Calu3 (cell line): ENCODE measurements at regions not wholly inside any gene's neighbourhood (a gene's known extent, or its start where the extent isn't known, plus 50 kb on each side); places are given as distances from the start of the nearest gene placed in this dataset.
A peak's percentile ranks its signal among the peaks of the same experiment; 100 is the strongest.

ENCODE experiments used
- BruUV-seq: library from RNA; stranded (reverse); fragments of 400-500 nt; replicated peaks from 2 replicates; lab custom pipeline; 2021; lab: Mats Ljungman, UMichigan
- CTCF ChIA-PET: fragments of 300-600 bp; sonication (Branson Sonifier 250); formaldehyde crosslinking; loops from one replicate; lab custom pipeline; 2022; ENCODE audit warnings: antibody characterized with exemption; lab: Charles Lee
- DNase-seq: peaks from one replicate; pipeline ENCODE4 v3.0.0; 2022
- H3K27ac Mint-ChIP-seq: one replicate; pipeline ENCODE4 v1.8.0; 2022; ENCODE audit warnings: mixed read lengths; ENCODE audit not compliant: unreplicated experiment
- H3K27me3 Mint-ChIP-seq: one replicate; pipeline ENCODE4 v1.8.0; 2022; ENCODE audit warnings: mixed read lengths; ENCODE audit not compliant: unreplicated experiment
- H3K36me3 Mint-ChIP-seq: one replicate; pipeline ENCODE4 v1.8.0; 2022; ENCODE audit warnings: mild to moderate bottlenecking, moderate library complexity, mixed read lengths; ENCODE audit not compliant: insufficient read depth, unreplicated experiment
- H3K4me1 Mint-ChIP-seq: one replicate; pipeline ENCODE4 v1.8.0; 2022; ENCODE audit warnings: mild to moderate bottlenecking, low read depth, mixed read lengths; ENCODE audit not compliant: unreplicated experiment
- H3K4me3 Mint-ChIP-seq: one replicate; pipeline ENCODE4 v1.8.0; 2022; ENCODE audit warnings: mild to moderate bottlenecking, low read depth, moderate library complexity, mixed read lengths; ENCODE audit not compliant: unreplicated experiment
- H3K9me3 Mint-ChIP-seq: one replicate; pipeline ENCODE4 v1.8.0; 2022; ENCODE audit warnings: low read depth, mixed read lengths; ENCODE audit not compliant: unreplicated experiment
- CTCF ChIP-seq: fragments of 200-600 bp; IDR thresholded peaks from one replicate; pipeline ENCODE4 v1.8.0; 2022; ENCODE audit warnings: antibody characterized with exemption; ENCODE audit not compliant: unreplicated experiment
- intact Hi-C: fragments of 100-400 bp; cut with micrococcal nuclease; formaldehyde crosslinking; loops from one replicate; pipeline ENCODE4 v1.10.0; 2022; ENCODE audit not compliant: unreplicated experiment

- intact Hi-C loops, result no loop called here
Measured at GRCh38 chr4:27089186-27089585, 228.5 kb downstream of the STIM2 start.

GRCh38 chr4:27090406-27090805 lies 229.8 kb downstream of the STIM2 start:
- H3K27ac Mint-ChIP-seq, result no peak overlapping the region
- H3K36me3 Mint-ChIP-seq, result no peaks in the 10 kb centered on the region
- no peaks in the 10 kb centered on the region for H3K9me3 Mint-ChIP-seq
- no peaks in the 10 kb centered on the region for H3K27me3 Mint-ChIP-seq
- H3K4me1 Mint-ChIP-seq, result peaks cover 16% of the 10 kb centered on the region
- intact Hi-C loops, result no loop called here
- H3K4me3 Mint-ChIP-seq, result no peak overlapping the region
- DNase-seq, result no peak
- BruUV-seq, result no TSS peak
- CTCF ChIA-PET, result no interaction called here
- TF ChIP-seq CTCF, result no peak

More at GRCh38 chr4:27089186-27089585, 228.5 kb downstream of the STIM2 start:
- no peaks in the 10 kb centered on the region for H3K27me3 Mint-ChIP-seq
- BruUV-seq, result no TSS peak
- no peaks in the 10 kb centered on the region for H3K36me3 Mint-ChIP-seq
- H3K27ac Mint-ChIP-seq, result no peak overlapping the region
- no peak for DNase-seq
- CTCF ChIA-PET, result no interaction called here
- H3K4me1 Mint-ChIP-seq, result peaks cover 16% of the 10 kb centered on the region
- no peak for TF ChIP-seq CTCF
- no peak overlapping the region for H3K4me3 Mint-ChIP-seq
- no peaks in the 10 kb centered on the region for H3K9me3 Mint-ChIP-seq

GRCh38 chr4:27094224-27094623 lies 233.6 kb downstream of the STIM2 start:
- H3K27ac Mint-ChIP-seq, result no peak overlapping the region
- no peak for TF ChIP-seq CTCF
- no peak overlapping the region for H3K4me3 Mint-ChIP-seq
- H3K27me3 Mint-ChIP-seq, result no peaks in the 10 kb centered on the region
- H3K4me1 Mint-ChIP-seq, result peaks cover 15% of the 10 kb centered on the region
- BruUV-seq, result no TSS peak
- H3K9me3 Mint-ChIP-seq, result peaks cover 2% of the 10 kb centered on the region
- CTCF ChIA-PET, result no interaction called here
- intact Hi-C loops, result no loop called here
- peaks cover 2% of the 10 kb centered on the region for H3K36me3 Mint-ChIP-seq
- no peak for DNase-seq

GRCh38 chr4:27094783-27095182 lies 234.1 kb downstream of the STIM2 start:
- Mint-ChIP-seq H3K27ac (no peak overlapping the region), H3K27me3 (no peaks in the 10 kb centered on the region), H3K36me3 (peaks cover 3% of the 10 kb centered on the region), H3K4me3 (no peak overlapping the region), H3K9me3 (peaks cover 2% of the 10 kb centered on the region), H3K4me1 (peaks cover 21% of the 10 kb centered on the region)
- no TSS peak for BruUV-seq
- CTCF ChIA-PET, result no interaction called here
- intact Hi-C loops, result loop anchor here (5.0 kb wide), 1 partner anchor 47 kb away; no protein-coding TSS in a partner anchor
- peak; percentile 14 for DNase-seq
- no peak for TF ChIP-seq CTCF
